Tongue (tissue), 1 donor: ENCODE measurements at regions not wholly inside any gene's neighbourhood (a gene's known extent, or its start where the extent isn't known, plus 50 kb on each side); places are given as distances from the start of the nearest gene placed in this dataset.
"Not testable (repeated sequence)": the region's sequence is repeated elsewhere in the genome, so short reads cannot be mapped to it uniquely, and the experiment has no call there.

Experiments used
- DNase-seq: peaks from one replicate; pipeline ENCODE4 v3.0.0-alpha.2; 2015

GRCh38 chr5:148744380-148744779, 82.0 kb upstream of the ADRB2 start:
- DNase-seq = not testable (repeated sequence)

GRCh38 chr5:148746826-148747535, 79.4 kb upstream of the ADRB2 start:
- no peak for DNase-seq

GRCh38 chr5:148747536-148747906, 78.9 kb upstream of the ADRB2 start:
- DNase-seq = no peak

GRCh38 chr5:148748702-148749392, 77.6 kb upstream of the ADRB2 start:
- no peak for DNase-seq

DNA sequence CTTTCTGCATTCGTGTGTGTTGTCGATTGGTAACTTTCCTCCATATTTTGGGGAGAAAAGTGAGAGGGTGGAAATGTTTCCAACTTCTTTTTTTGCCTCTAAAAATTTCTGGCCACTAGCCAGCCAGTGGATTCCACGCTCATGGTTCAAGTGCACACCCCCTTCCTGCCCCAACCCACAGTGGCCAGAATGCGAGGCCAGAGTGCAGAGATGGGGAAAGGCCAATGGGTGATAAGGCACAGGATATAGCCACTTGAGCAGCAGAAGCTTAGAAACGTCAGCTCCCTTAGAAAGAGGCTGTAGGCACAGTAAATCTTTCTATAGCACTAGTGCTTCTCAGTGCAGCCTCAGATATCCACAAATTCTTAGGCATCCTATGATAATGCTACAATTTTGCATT, 75.8 kb upstream of the ADRB2 start:
- no peak for DNase-seq

GRCh38 chr5:148751025-148751424, 75.4 kb upstream of the ADRB2 start:
- DNase-seq = no peak

DNA sequence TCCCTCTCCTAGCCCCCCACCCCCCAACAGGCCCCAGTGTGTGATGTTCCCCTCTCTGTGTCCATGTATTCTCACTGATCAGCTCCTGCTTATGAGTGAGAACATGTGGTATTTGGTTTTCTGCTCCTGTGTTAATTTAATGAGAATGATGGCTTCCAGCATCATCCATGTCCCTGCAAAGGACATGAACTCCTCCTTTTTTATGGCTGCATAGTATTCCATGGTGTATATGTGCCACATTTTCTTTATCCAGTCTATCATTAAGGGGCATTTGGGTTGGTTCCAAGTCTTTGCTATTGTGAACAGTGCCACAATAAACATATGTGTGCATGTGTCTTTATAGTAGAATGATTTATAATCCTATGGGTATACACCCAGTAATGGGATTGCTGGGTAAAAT, 74.0 kb upstream of the ADRB2 start:
- DNase-seq = not testable (repeated sequence)

- DNase-seq = no peak
Measured at GRCh38 chr5:148759101-148759500, 67.3 kb upstream of the ADRB2 start.

DNA sequence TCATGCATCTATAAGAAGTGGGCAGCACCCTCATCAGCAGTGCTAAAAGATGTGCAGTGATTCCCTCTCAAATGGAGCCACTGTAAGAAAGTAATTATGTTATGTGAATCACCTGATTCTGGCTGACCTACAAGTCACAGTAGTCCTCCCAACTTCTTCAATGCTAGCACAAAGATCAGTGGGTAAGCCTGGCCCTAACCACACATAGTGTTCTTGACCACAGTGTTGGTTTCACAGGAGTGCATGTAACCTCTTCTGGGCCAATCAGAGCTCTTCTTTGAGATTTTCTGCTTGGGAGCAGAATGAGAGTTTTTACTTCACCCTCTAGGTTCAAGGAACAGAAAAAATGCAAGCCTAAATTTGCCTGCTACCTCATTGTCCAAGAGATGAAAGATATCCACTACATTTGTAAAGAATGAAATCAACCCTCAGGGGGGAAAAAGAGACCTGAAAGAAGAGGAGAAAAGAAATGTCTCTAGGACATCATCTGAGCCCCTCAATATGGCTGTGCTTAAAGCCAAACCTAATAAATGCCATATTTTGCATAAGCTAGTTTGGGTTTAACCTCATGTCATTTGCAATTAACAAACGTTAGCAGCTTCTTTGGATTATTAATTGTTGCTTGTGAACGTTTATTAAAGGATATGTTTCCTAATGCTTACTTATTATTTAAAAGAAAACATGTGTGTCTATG, 65.3 kb upstream of the ADRB2 start:
- DNase-seq = no peak

GRCh38 chr5:148763996-148764395, 62.4 kb upstream of the ADRB2 start:
- DNase-seq = no peak

GRCh38 chr5:148765061-148765460, 61.4 kb upstream of the ADRB2 start:
- no peak for DNase-seq

DNA sequence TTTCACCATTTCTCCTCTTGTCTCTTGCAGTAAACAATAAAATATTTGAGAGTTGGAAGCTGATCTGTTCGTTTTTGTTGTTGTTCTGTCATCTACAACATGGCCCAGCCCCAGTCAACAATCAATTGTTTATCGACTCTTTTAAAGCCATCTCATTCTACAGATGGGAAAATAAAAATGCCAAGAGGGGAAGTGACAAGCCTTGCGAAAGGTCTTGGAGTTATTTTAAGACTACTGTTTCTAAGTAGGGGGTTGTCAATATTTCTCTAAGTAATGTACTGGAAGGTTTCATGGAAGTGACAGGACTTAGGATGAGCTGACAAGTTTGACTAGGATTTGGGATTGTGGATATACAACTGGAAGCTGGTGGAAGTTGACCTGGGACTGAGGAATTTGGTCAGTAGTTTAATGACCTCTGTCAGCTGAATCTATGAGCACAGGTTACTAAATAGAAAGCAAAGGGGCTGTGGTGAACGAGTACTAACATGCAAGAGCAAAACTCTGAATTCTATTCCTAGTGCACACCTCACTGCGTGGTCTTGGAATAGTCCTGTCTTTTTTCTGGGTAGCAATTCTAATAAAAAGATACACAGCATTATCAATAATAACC, 57.5 kb upstream of the ADRB2 start:
- no peak for DNase-seq

DNA sequence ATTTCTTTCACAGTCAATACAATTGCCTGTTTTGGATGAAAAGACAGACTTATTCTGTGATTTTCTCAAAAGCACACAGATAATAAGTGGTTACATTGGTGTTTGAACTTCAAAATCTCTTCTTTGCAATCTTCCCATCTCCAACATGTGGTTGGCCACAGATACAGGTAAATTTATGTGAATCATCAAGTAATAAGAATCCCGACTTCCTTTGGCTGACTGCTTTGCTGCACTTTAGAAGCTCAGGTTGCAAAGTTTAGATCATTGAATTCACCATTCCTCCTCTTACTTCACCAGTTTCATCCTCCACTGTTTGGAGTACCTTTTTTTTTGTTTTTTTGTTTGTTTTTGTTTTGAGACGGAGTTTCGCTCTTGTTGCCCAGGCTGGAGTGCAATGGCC, 56.5 kb upstream of the ADRB2 start:
- no peak for DNase-seq

DNA sequence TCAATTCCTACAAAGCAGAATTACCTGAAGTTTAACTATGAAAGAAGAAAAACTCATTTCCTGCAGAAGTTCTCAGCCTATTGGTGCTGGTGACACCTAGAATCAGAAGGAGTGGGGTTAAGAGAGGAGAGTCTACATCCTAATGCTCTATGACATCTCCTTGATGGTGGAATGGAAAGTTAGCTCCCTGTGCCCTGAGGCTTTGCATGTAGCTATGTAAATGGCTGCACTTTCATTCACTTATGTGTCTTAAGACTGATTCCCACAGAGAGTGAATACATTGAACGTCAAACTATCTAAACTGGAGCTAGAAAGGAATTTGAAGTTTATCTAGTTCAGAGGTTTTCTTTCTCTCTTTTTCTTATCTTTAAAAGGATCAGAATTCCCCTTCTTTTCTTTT, 52.1 kb upstream of the ADRB2 start:
- no peak for DNase-seq

GRCh38 chr5:148776261-148776660, 50.1 kb upstream of the ADRB2 start:
- DNase-seq = no peak
